ENCODE measurements at regions not wholly inside any gene's neighbourhood (a gene's known extent, or its start where the extent isn't known, plus 50 kb on each side); places are given as distances from the start of the nearest gene placed in this dataset.

- no peaks in the 10 kb centered on the region for H3K4me1 Mint-ChIP-seq (ENCODE audit: low read depth)
- no peak overlapping the region for H3K27ac Mint-ChIP-seq
- H3K9me3 Mint-ChIP-seq: no peaks in the 10 kb centered on the region
- no peaks in the 10 kb centered on the region for H3K27me3 Mint-ChIP-seq (ENCODE audit: low read depth)
- no peak overlapping the region for H3K4me3 Mint-ChIP-seq
- no peak for DNase-seq (ENCODE audit: low spot score)
- no peaks in the 10 kb centered on the region for H3K36me3 Mint-ChIP-seq (ENCODE audit: low read depth)
Measured at GRCh38 chr20:57810511-57811373, 100.9 kb upstream of the PMEPA1 start.

- Mint-ChIP-seq H3K4me3 (no peak overlapping the region), H3K9me3 (no peaks in the 10 kb centered on the region), H3K27ac (no peak overlapping the region), H3K36me3 (ENCODE audit: low read depth) (no peaks in the 10 kb centered on the region), H3K27me3 (ENCODE audit: low read depth) (no peaks in the 10 kb centered on the region), H3K4me1 (ENCODE audit: low read depth) (no peaks in the 10 kb centered on the region)
- no peak for DNase-seq (ENCODE audit: low spot score)
Measured at GRCh38 chr20:57809661-57810172, 99.9 kb upstream of the PMEPA1 start.

GRCh38 chr20:57809149-57809548 lies 99.3 kb upstream of the PMEPA1 start:
- no peak for DNase-seq (ENCODE audit: low spot score)
- Mint-ChIP-seq H3K4me1 (ENCODE audit: low read depth) (no peaks in the 10 kb centered on the region), H3K4me3 (no peak overlapping the region), H3K27me3 (ENCODE audit: low read depth) (no peaks in the 10 kb centered on the region), H3K9me3 (no peaks in the 10 kb centered on the region), H3K36me3 (ENCODE audit: low read depth) (no peaks in the 10 kb centered on the region), H3K27ac (no peak overlapping the region)

GRCh38 chr20:57808264-57809070 lies 98.7 kb upstream of the PMEPA1 start:
- Mint-ChIP-seq H3K4me1 (ENCODE audit: low read depth) (no peaks in the 10 kb centered on the region), H3K9me3 (no peaks in the 10 kb centered on the region), H3K27ac (no peak overlapping the region), H3K4me3 (no peak overlapping the region), H3K36me3 (ENCODE audit: low read depth) (no peaks in the 10 kb centered on the region), H3K27me3 (ENCODE audit: low read depth) (no peaks in the 10 kb centered on the region)
- DNase-seq (ENCODE audit: low spot score): no peak

GRCh38 chr20:57807401-57808263 lies 97.8 kb upstream of the PMEPA1 start:
- Mint-ChIP-seq H3K9me3 (no peaks in the 10 kb centered on the region), H3K36me3 (ENCODE audit: low read depth) (no peaks in the 10 kb centered on the region), H3K4me1 (ENCODE audit: low read depth) (no peaks in the 10 kb centered on the region), H3K27me3 (ENCODE audit: low read depth) (no peaks in the 10 kb centered on the region), H3K4me3 (no peak overlapping the region), H3K27ac (no peak overlapping the region)
- DNase-seq (ENCODE audit: low spot score): no peak

GRCh38 chr20:57806975-57807374 lies 97.2 kb upstream of the PMEPA1 start:
- H3K4me3 Mint-ChIP-seq: no peak overlapping the region
- no peaks in the 10 kb centered on the region for H3K36me3 Mint-ChIP-seq (ENCODE audit: low read depth)
- H3K27ac Mint-ChIP-seq: no peak overlapping the region
- DNase-seq (ENCODE audit: low spot score): no peak
- H3K9me3 Mint-ChIP-seq: no peaks in the 10 kb centered on the region
- H3K4me1 Mint-ChIP-seq (ENCODE audit: low read depth): no peaks in the 10 kb centered on the region
- no peaks in the 10 kb centered on the region for H3K27me3 Mint-ChIP-seq (ENCODE audit: low read depth)

GRCh38 chr20:57806476-57806875 lies 96.7 kb upstream of the PMEPA1 start:
- no peaks in the 10 kb centered on the region for H3K36me3 Mint-ChIP-seq (ENCODE audit: low read depth)
- no peaks in the 10 kb centered on the region for H3K9me3 Mint-ChIP-seq
- no peak overlapping the region for H3K27ac Mint-ChIP-seq
- H3K4me1 Mint-ChIP-seq (ENCODE audit: low read depth): no peaks in the 10 kb centered on the region
- no peak for DNase-seq (ENCODE audit: low spot score)
- no peak overlapping the region for H3K4me3 Mint-ChIP-seq
- H3K27me3 Mint-ChIP-seq (ENCODE audit: low read depth): no peaks in the 10 kb centered on the region

- DNase-seq (ENCODE audit: low spot score): no peak
- H3K36me3 Mint-ChIP-seq (ENCODE audit: low read depth): no peaks in the 10 kb centered on the region
- H3K9me3 Mint-ChIP-seq: no peaks in the 10 kb centered on the region
- no peaks in the 10 kb centered on the region for H3K4me1 Mint-ChIP-seq (ENCODE audit: low read depth)
- H3K4me3 Mint-ChIP-seq: no peak overlapping the region
- no peaks in the 10 kb centered on the region for H3K27me3 Mint-ChIP-seq (ENCODE audit: low read depth)
- H3K27ac Mint-ChIP-seq: no peak overlapping the region
Measured at GRCh38 chr20:57805747-57806146, 95.9 kb upstream of the PMEPA1 start.

- Mint-ChIP-seq H3K27me3 (ENCODE audit: low read depth) (no peaks in the 10 kb centered on the region), H3K4me1 (ENCODE audit: low read depth) (no peaks in the 10 kb centered on the region), H3K36me3 (ENCODE audit: low read depth) (no peaks in the 10 kb centered on the region), H3K4me3 (no peak overlapping the region), H3K9me3 (no peaks in the 10 kb centered on the region), H3K27ac (no peak overlapping the region)
- no peak for DNase-seq (ENCODE audit: low spot score)
Measured at GRCh38 chr20:57804470-57805250, 94.8 kb upstream of the PMEPA1 start.

- Mint-ChIP-seq H3K36me3 (ENCODE audit: low read depth) (no peaks in the 10 kb centered on the region), H3K27ac (no peak overlapping the region), H3K4me3 (no peak overlapping the region), H3K9me3 (no peaks in the 10 kb centered on the region), H3K27me3 (ENCODE audit: low read depth) (no peaks in the 10 kb centered on the region), H3K4me1 (ENCODE audit: low read depth) (no peaks in the 10 kb centered on the region)
- DNase-seq (ENCODE audit: low spot score): no peak
Measured at GRCh38 chr20:57803508-57804005, 93.7 kb upstream of the PMEPA1 start.

- Mint-ChIP-seq H3K27ac (no peak overlapping the region), H3K4me3 (no peak overlapping the region), H3K27me3 (ENCODE audit: low read depth) (no peaks in the 10 kb centered on the region), H3K9me3 (no peaks in the 10 kb centered on the region), H3K4me1 (ENCODE audit: low read depth) (no peaks in the 10 kb centered on the region), H3K36me3 (ENCODE audit: low read depth) (no peaks in the 10 kb centered on the region)
- DNase-seq (ENCODE audit: low spot score): no peak
Measured at GRCh38 chr20:57802765-57803507, 93.1 kb upstream of the PMEPA1 start.

- H3K9me3 Mint-ChIP-seq: no peaks in the 10 kb centered on the region
- no peak overlapping the region for H3K27ac Mint-ChIP-seq
- H3K36me3 Mint-ChIP-seq (ENCODE audit: low read depth): no peaks in the 10 kb centered on the region
- no peak overlapping the region for H3K4me3 Mint-ChIP-seq
- H3K4me1 Mint-ChIP-seq (ENCODE audit: low read depth): no peaks in the 10 kb centered on the region
- no peak for DNase-seq (ENCODE audit: low spot score)
- H3K27me3 Mint-ChIP-seq (ENCODE audit: low read depth): no peaks in the 10 kb centered on the region
Measured at GRCh38 chr20:57801581-57801980, 91.8 kb upstream of the PMEPA1 start.

Data from T-helper 2 cell treated with Interferon-gamma antibody and Interleukin-4, amounts not matched to agents 5 μg/mL and 100 μg/mL, for 36 hours (primary cell).